ENCODE measurements at regions not wholly inside any gene's neighbourhood (a gene's known extent, or its start where the extent isn't known, plus 50 kb on each side); places are given as distances from the start of the nearest gene placed in this dataset.

GRCh38 chr12:98154850-98155249 is 360.5 kb upstream of the TMPO start:
- peaks cover 3% of the 10 kb centered on the region for H3K27me3 Mint-ChIP-seq
- H3K36me3 Mint-ChIP-seq = no peaks in the 10 kb centered on the region
- no peak for DNase-seq
- CTCF ChIA-PET = interaction anchor here (1.8 kb wide), 1 partner anchor 17 kb away, joined by 4 read pairs; no protein-coding TSS in a partner anchor
- no peak overlapping the region for H3K27ac Mint-ChIP-seq
- no peaks in the 10 kb centered on the region for H3K9me3 Mint-ChIP-seq (ENCODE audit: low read depth)
- no peaks in the 10 kb centered on the region for H3K4me1 Mint-ChIP-seq
- no peak overlapping the region for H3K4me3 Mint-ChIP-seq
- no peak for ATAC-seq

- no peaks in the 10 kb centered on the region for H3K9me3 Mint-ChIP-seq (ENCODE audit: low read depth)
- no peak for ATAC-seq
- CTCF ChIA-PET = no interaction called here
- DNase-seq = no peak
- peaks cover 3% of the 10 kb centered on the region for H3K27me3 Mint-ChIP-seq
- no peaks in the 10 kb centered on the region for H3K4me1 Mint-ChIP-seq
- H3K4me3 Mint-ChIP-seq = no peak overlapping the region
- no peaks in the 10 kb centered on the region for H3K36me3 Mint-ChIP-seq
- no peak overlapping the region for H3K27ac Mint-ChIP-seq
Observed at GRCh38 chr12:98156697-98157096, 358.7 kb upstream of the TMPO start.

- H3K36me3 Mint-ChIP-seq = no peaks in the 10 kb centered on the region
- ATAC-seq (no peak), DNase-seq (no peak)
- no peak overlapping the region for H3K27ac Mint-ChIP-seq
- CTCF ChIA-PET = no interaction called here
- no peaks in the 10 kb centered on the region for H3K9me3 Mint-ChIP-seq (ENCODE audit: low read depth)
- no peak overlapping the region for H3K4me3 Mint-ChIP-seq
- H3K27me3 Mint-ChIP-seq = no peaks in the 10 kb centered on the region
- H3K4me1 Mint-ChIP-seq = no peaks in the 10 kb centered on the region
Observed at GRCh38 chr12:98162906-98163678, 352.3 kb upstream of the TMPO start.

GRCh38 chr12:98172304-98172703 is 343.1 kb upstream of the TMPO start:
- DNase-seq (no peak), ATAC-seq (no peak)
- CTCF ChIA-PET = interaction anchor here (1.8 kb wide), 1 partner anchor 18 kb away, joined by 4 read pairs; no protein-coding TSS in a partner anchor
- Mint-ChIP-seq H3K9me3 (ENCODE audit: low read depth) (no peaks in the 10 kb centered on the region), H3K4me1 (no peaks in the 10 kb centered on the region), H3K36me3 (no peaks in the 10 kb centered on the region), H3K27ac (no peak overlapping the region), H3K27me3 (no peaks in the 10 kb centered on the region), H3K4me3 (no peak overlapping the region)

GRCh38 chr12:98172801-98173200 is 342.6 kb upstream of the TMPO start:
- Mint-ChIP-seq H3K4me1 (no peaks in the 10 kb centered on the region), H3K27me3 (no peaks in the 10 kb centered on the region), H3K9me3 (ENCODE audit: low read depth) (no peaks in the 10 kb centered on the region), H3K4me3 (no peak overlapping the region), H3K36me3 (no peaks in the 10 kb centered on the region), H3K27ac (no peak overlapping the region)
- CTCF ChIA-PET = interaction anchor here (1.8 kb wide), 1 partner anchor 18 kb away, joined by 4 read pairs; no protein-coding TSS in a partner anchor
- no peak for DNase-seq
- no peak for ATAC-seq

- Mint-ChIP-seq H3K4me3 (no peak overlapping the region), H3K27ac (no peak overlapping the region), H3K36me3 (no peaks in the 10 kb centered on the region), H3K4me1 (no peaks in the 10 kb centered on the region), H3K27me3 (no peaks in the 10 kb centered on the region), H3K9me3 (ENCODE audit: low read depth) (no peaks in the 10 kb centered on the region)
- DNase-seq = no peak
- CTCF ChIA-PET = no interaction called here
- ATAC-seq = no peak
Observed at GRCh38 chr12:98173773-98174427, 341.5 kb upstream of the TMPO start.

GRCh38 chr12:98174428-98174809 is 341.0 kb upstream of the TMPO start:
- Mint-ChIP-seq H3K9me3 (ENCODE audit: low read depth) (no peaks in the 10 kb centered on the region), H3K4me3 (no peak overlapping the region)
- CTCF ChIA-PET = no interaction called here

GRCh38 chr12:98178126-98178525 is 337.3 kb upstream of the TMPO start:
- no peak for DNase-seq
- Mint-ChIP-seq H3K27ac (no peak overlapping the region), H3K36me3 (no peaks in the 10 kb centered on the region), H3K27me3 (no peaks in the 10 kb centered on the region), H3K4me1 (no peaks in the 10 kb centered on the region), H3K4me3 (no peak overlapping the region), H3K9me3 (ENCODE audit: low read depth) (no peaks in the 10 kb centered on the region)
- CTCF ChIA-PET = no interaction called here
- no peak for ATAC-seq

More at GRCh38 chr12:98174428-98174809, 341.0 kb upstream of the TMPO start:
- no peak overlapping the region for H3K27ac Mint-ChIP-seq
- ATAC-seq = no peak
- H3K36me3 Mint-ChIP-seq = no peaks in the 10 kb centered on the region
- H3K4me1 Mint-ChIP-seq = no peaks in the 10 kb centered on the region
- no peak for DNase-seq
- no peaks in the 10 kb centered on the region for H3K27me3 Mint-ChIP-seq

GRCh38 chr12:98179151-98179550 is 336.2 kb upstream of the TMPO start:
- H3K9me3 Mint-ChIP-seq (ENCODE audit: low read depth) = no peaks in the 10 kb centered on the region
- H3K4me1 Mint-ChIP-seq = no peaks in the 10 kb centered on the region

GRCh38 chr12:98180603-98181002 is 334.8 kb upstream of the TMPO start:
- Mint-ChIP-seq H3K27ac (no peak overlapping the region), H3K36me3 (no peaks in the 10 kb centered on the region), H3K27me3 (no peaks in the 10 kb centered on the region), H3K4me1 (no peaks in the 10 kb centered on the region), H3K4me3 (no peak overlapping the region), H3K9me3 (ENCODE audit: low read depth) (no peaks in the 10 kb centered on the region)
- DNase-seq (no peak), ATAC-seq (no peak)
- CTCF ChIA-PET = no interaction called here

More at GRCh38 chr12:98179151-98179550, 336.2 kb upstream of the TMPO start:
- H3K27ac Mint-ChIP-seq = no peak overlapping the region
- ATAC-seq (no peak), DNase-seq (no peak)
- no peaks in the 10 kb centered on the region for H3K36me3 Mint-ChIP-seq
- CTCF ChIA-PET = no interaction called here
- H3K4me3 Mint-ChIP-seq = no peak overlapping the region
- no peaks in the 10 kb centered on the region for H3K27me3 Mint-ChIP-seq

- Mint-ChIP-seq H3K36me3 (no peaks in the 10 kb centered on the region), H3K9me3 (ENCODE audit: low read depth) (no peaks in the 10 kb centered on the region), H3K27ac (no peak overlapping the region), H3K4me3 (no peak overlapping the region), H3K4me1 (no peaks in the 10 kb centered on the region), H3K27me3 (no peaks in the 10 kb centered on the region)
- CTCF ChIA-PET = no interaction called here
- ATAC-seq (no peak), DNase-seq (no peak)
Observed at GRCh38 chr12:98182821-98183220, 332.6 kb upstream of the TMPO start.

- Mint-ChIP-seq H3K4me3 (no peak overlapping the region), H3K27ac (no peak overlapping the region), H3K36me3 (no peaks in the 10 kb centered on the region), H3K27me3 (no peaks in the 10 kb centered on the region), H3K9me3 (ENCODE audit: low read depth) (no peaks in the 10 kb centered on the region), H3K4me1 (no peaks in the 10 kb centered on the region)
- CTCF ChIA-PET = no interaction called here
- DNase-seq (no peak), ATAC-seq (no peak)
Observed at GRCh38 chr12:98185606-98186005, 329.8 kb upstream of the TMPO start.

GRCh38 chr12:98188650-98189077 is 326.7 kb upstream of the TMPO start:
- Mint-ChIP-seq H3K36me3 (no peaks in the 10 kb centered on the region), H3K9me3 (ENCODE audit: low read depth) (no peaks in the 10 kb centered on the region), H3K4me3 (no peak overlapping the region), H3K27ac (no peak overlapping the region), H3K4me1 (no peaks in the 10 kb centered on the region), H3K27me3 (peaks cover 3% of the 10 kb centered on the region)
- CTCF ChIA-PET = no interaction called here
- ATAC-seq (no peak), DNase-seq (no peak)

GRCh38 chr12:98194591-98194990 is 320.8 kb upstream of the TMPO start:
- no peak overlapping the region for H3K4me3 Mint-ChIP-seq
- H3K4me1 Mint-ChIP-seq = no peaks in the 10 kb centered on the region
- peaks cover 3% of the 10 kb centered on the region for H3K27me3 Mint-ChIP-seq
- no peaks in the 10 kb centered on the region for H3K36me3 Mint-ChIP-seq
- ATAC-seq = no peak
- no peak for DNase-seq
- H3K9me3 Mint-ChIP-seq (ENCODE audit: low read depth) = no peaks in the 10 kb centered on the region
- CTCF ChIA-PET = interaction anchor here (1.2 kb wide), 1 partner anchor 18 kb away, joined by 3 read pairs; no protein-coding TSS in a partner anchor
- no peak overlapping the region for H3K27ac Mint-ChIP-seq
